A549 (cell line): ENCODE measurements at regions not wholly inside any gene's neighbourhood (a gene's known extent, or its start where the extent isn't known, plus 50 kb on each side); places are given as distances from the start of the nearest gene placed in this dataset.

ENCODE experiments used
- ATAC-seq, 2 experiments: fragments of 200-7000 bp in 1 of 2; fragments of >200 bp in 1 of 2; cut with Nextera tagmentation in 1 of 2; cut with Tn5 transposase in 1 of 2; 3 replicates each; pipeline versions ENCODE4 v1.8.0 to v1.9.1; 2018 to 2020; ENCODE audit warnings: mild to moderate bottlenecking in 1 of 2, moderate library complexity in 1 of 2
- CTCF ChIA-PET: fragments of 300-600 bp; sonication (Branson Sonifier 250); formaldehyde crosslinking; extraction: SDS; loops from one replicate; lab custom pipeline; 2021; ENCODE audit warnings: antibody characterized with exemption, inconsistent platforms; lab: Yijun Ruan, JAX
- POLR2A ChIA-PET: fragments of 350-600 bp; formaldehyde crosslinking; extraction: SDS; loops from one replicate; lab custom pipeline; 2021; ENCODE audit warnings: antibody characterized with exemption, inconsistent platforms; lab: Yijun Ruan, JAX
- DNase-seq, 2 experiments: peaks; one replicate each; pipeline versions ENCODE4 v3.0.0 to v3.0.0-alpha.2; 2011 to 2016; ENCODE audit warnings: low read depth in 1 of 2, low spot score in 1 of 2
- FAIRE-seq: peaks from 2 replicates; lab custom pipeline; 2011; peaks lifted over from hg19 to GRCh38; lab: Jason Lieb, UNC
- H3K27ac ChIP-seq, 2 experiments: fragments of >200 bp; sonication (Bioruptor Twin); formaldehyde crosslinking; 3 replicates each; pipeline ENCODE4 v1.5.1; 2016 to 2017
- H3K4me1 ChIP-seq: fragments of >200 bp; sonication (Bioruptor Twin); formaldehyde crosslinking; 3 replicates; pipeline ENCODE4 v1.6.1; 2016
- H3K4me2 ChIP-seq: fragments of >200 bp; sonication (Bioruptor Twin); formaldehyde crosslinking; 3 replicates; pipeline ENCODE4 v1.6.1; 2016
- H3K4me3 ChIP-seq: fragments of >200 bp; sonication (Bioruptor Twin); formaldehyde crosslinking; 3 replicates; pipeline ENCODE4 v1.5.1; 2016
- H3K9me3 ChIP-seq: fragments of >200 bp; sonication (Bioruptor Twin); formaldehyde crosslinking; 3 replicates; pipeline ENCODE4 v1.6.1; 2016
- CBX2 ChIP-seq: fragments of 200-600 bp; sonication (generic); IDR thresholded peaks from 2 replicates; pipeline ENCODE4 v1.6.1; 2016; ENCODE audit warnings: low read depth, mild to moderate bottlenecking, borderline replicate concordance
- CBX8 ChIP-seq: fragments of 200-600 bp; sonication (generic); IDR thresholded peaks from 2 replicates; pipeline ENCODE4 v1.6.1; 2016
- CEBPB ChIP-seq, 2 experiments: fragments of >200 bp in 1 of 2; sonication (Bioruptor Twin) in 1 of 2; formaldehyde crosslinking in 1 of 2; IDR thresholded peaks; 2 replicates each; pipeline ENCODE4 v1.6.1; 2012 to 2016
- EHMT2 ChIP-seq: fragments of 200-600 bp; sonication (generic); IDR thresholded peaks from 2 replicates; pipeline ENCODE4 v1.6.1; 2016; ENCODE audit warnings: antibody characterized with exemption, low read depth, mild to moderate bottlenecking, moderate library complexity
- ESRRA ChIP-seq: fragments of 150-350 bp; IDR thresholded peaks from 2 replicates; pipeline ENCODE4 v1.6.1; 2014; ENCODE audit warnings: mild to moderate bottlenecking, low read length, borderline replicate concordance
- FOSB ChIP-seq: fragments of 250-450 bp; sonication (Bioruptor Pico); IDR thresholded peaks from 2 replicates; pipeline ENCODE4 v1.5.0; 2020; ENCODE audit warnings: mild to moderate bottlenecking, moderate library complexity
- FOSL2 ChIP-seq, 2 experiments: fragments of 450-650 bp in 1 of 2; fragments of >200 bp in 1 of 2; sonication (Bioruptor Twin) in 1 of 2; formaldehyde crosslinking; IDR thresholded peaks; 2 replicates each; pipeline versions ENCODE4 v1.5.0 to v1.6.1; 2016 to 2020; ENCODE audit warnings: mild to moderate bottlenecking in 1 of 2, moderate library complexity in 1 of 2
- GATA3 ChIP-seq: IDR thresholded peaks from 2 replicates; pipeline ENCODE4 v1.6.1; 2012; ENCODE audit warnings: borderline replicate concordance
- HEYL ChIP-seq: fragments of 250-450 bp; sonication (Bioruptor Pico); IDR thresholded peaks from 2 replicates; pipeline ENCODE4 v1.8.0; 2021; ENCODE audit warnings: mild to moderate bottlenecking, moderate library complexity
- JUN ChIP-seq, 2 experiments: fragments of >200 bp; sonication (Bioruptor Twin); formaldehyde crosslinking; IDR thresholded peaks; 2 replicates in 1 of 2; 3 replicates in 1 of 2; pipeline ENCODE4 v1.6.1; 2016 to 2017
- NFE2L2 ChIP-seq: fragments of 150-350 bp; conservative IDR thresholded peaks from 2 replicates; pipeline ENCODE4 v1.6.1; 2014; ENCODE audit warnings: low read length
- NR3C1 ChIP-seq: fragments of >200 bp; sonication (Bioruptor Twin); formaldehyde crosslinking; IDR thresholded peaks from 3 replicates; pipeline ENCODE4 v1.6.1; 2017
- PHF8 ChIP-seq: fragments of 200-600 bp; sonication (generic); IDR thresholded peaks from 2 replicates; pipeline ENCODE4 v1.6.1; 2016; ENCODE audit warnings: low read depth, mild to moderate bottlenecking, antibody characterized with exemption, moderate library complexity, borderline replicate concordance
- POLR2A ChIP-seq: IDR thresholded peaks from 2 replicates; pipeline ENCODE4 v1.6.1; 2012; ENCODE audit warnings: mild to moderate bottlenecking, low read length
- POLR2AphosphoS2 ChIP-seq: conservative IDR thresholded peaks from 2 replicates; pipeline ENCODE4 v1.6.1; 2012; ENCODE audit warnings: low read length, improper control_type of control experiment, inconsistent platforms
- RAD21 ChIP-seq, 2 experiments: fragments of >200 bp in 1 of 2; sonication (Bioruptor Twin) in 1 of 2; formaldehyde crosslinking in 1 of 2; IDR thresholded peaks in 1 of 2; conservative IDR thresholded peaks in 1 of 2; 2 replicates in 1 of 2; 3 replicates in 1 of 2; pipeline ENCODE4 v1.6.1; 2012 to 2018; ENCODE audit warnings: inconsistent platforms in 1 of 2
- RARB ChIP-seq: fragments of 250-450 bp; sonication (Bioruptor Pico); IDR thresholded peaks from 2 replicates; pipeline ENCODE4 v1.8.0; 2021; ENCODE audit warnings: mild to moderate bottlenecking, moderate library complexity
- RCOR1 ChIP-seq: fragments of 150-350 bp; IDR thresholded peaks from 2 replicates; pipeline ENCODE4 v1.6.1; 2014; ENCODE audit warnings: antibody characterized with exemption, low read length, low read depth
- RFX5 ChIP-seq: fragments of 450-650 bp; IDR thresholded peaks from 2 replicates; pipeline ENCODE4 v1.7.1; 2014; ENCODE audit warnings: antibody characterized with exemption, mild to moderate bottlenecking, moderate library complexity
- SMC3 ChIP-seq: fragments of >200 bp; sonication (Bioruptor Twin); formaldehyde crosslinking; IDR thresholded peaks from 3 replicates; pipeline ENCODE4 v1.6.1; 2018; ENCODE audit warnings: inconsistent platforms
- ZFP36 ChIP-seq: fragments of 450-650 bp; IDR thresholded peaks from 2 replicates; pipeline ENCODE4 v1.6.1; 2014; ENCODE audit warnings: borderline replicate concordance; ENCODE audit not compliant: partially characterized antibody
- ZNF302 ChIP-seq: fragments of 250-450 bp; sonication (Bioruptor Pico); IDR thresholded peaks from 2 replicates; pipeline ENCODE4 v1.9.0; 2021; ENCODE audit warnings: inconsistent platforms, mild to moderate bottlenecking, moderate library complexity
- WGBS: methylation state at CpG from one replicate; pipeline ENCODE4 v1.1.6; 2017; ENCODE audit errors: missing lambda C conversion rate; 5-methylcytosine and 5-hydroxymethylcytosine counted together
- TF ChIP-seq, protein P1 (sequence below): fragments of 200-600 bp; sonication (generic); IDR thresholded peaks from 2 replicates; pipeline ENCODE4 v1.6.1; 2016; ENCODE audit warnings: antibody characterized with exemption, mild to moderate bottlenecking, moderate library complexity
- TF ChIP-seq, protein P2 (sequence below): fragments of >200 bp; sonication (Bioruptor Twin); formaldehyde crosslinking; IDR thresholded peaks from 2 replicates; pipeline ENCODE4 v1.6.1; 2016
- TF ChIP-seq, protein P3 (sequence below): fragments of 250-450 bp; sonication (Bioruptor Pico); IDR thresholded peaks from 2 replicates; pipeline ENCODE4 v1.5.0; 2020; ENCODE audit warnings: low read depth, mild to moderate bottlenecking, moderate library complexity
- TF ChIP-seq, protein P4 (sequence below): fragments of >200 bp; sonication (Bioruptor Twin); formaldehyde crosslinking; IDR thresholded peaks from 3 replicates; pipeline ENCODE4 v1.5.1; 2016

DNA sequence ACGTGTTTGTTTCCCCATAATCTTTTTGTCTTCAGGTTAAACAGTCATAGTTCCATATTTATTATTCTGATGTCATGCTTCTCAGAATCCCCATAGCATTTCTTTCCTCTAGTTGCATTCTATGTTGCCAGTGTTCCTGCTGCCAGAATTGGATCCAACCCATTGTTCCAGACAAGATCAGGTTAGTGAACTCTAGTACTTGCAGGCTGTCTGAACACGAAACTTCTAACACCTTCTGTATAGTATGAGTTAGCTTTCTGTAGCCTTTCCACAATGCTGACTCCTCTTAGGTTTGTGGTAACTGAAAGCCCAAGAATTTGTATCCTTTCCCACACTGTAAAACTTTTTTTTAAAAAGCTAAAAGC, 88.0 kb upstream of the ROPN1 start:
- Histone ChIP-seq H3K4me3 (no peak overlapping the region), H3K9me3 (no peaks in the 10 kb centered on the region), H3K4me2 (no peak overlapping the region), H3K27ac (no peak overlapping the region), H3K4me1 (no peaks in the 10 kb centered on the region)
- ChIA-PET CTCF (interaction anchor here (0.7 to 3.3 kb wide), 25 partner anchors 9 to 444 kb away, joined by 3 to 23 read pairs (median 4); partner anchors contain the start of gene KALRN), POLR2A (no interaction called here)
- ATAC-seq (no peak), DNase-seq (no peak), FAIRE-seq (peak; percentile 13)
- no peak for TF ChIP-seq RCOR1
- TF ChIP-seq RAD21 (conservative IDR thresholded peaks at IDR 0.05 in 1 of 2, IDR thresholded peaks at IDR 0.05 in 1 of 2): no peak
- TF ChIP-seq CBX2: no peak
- TF ChIP-seq CBX8: no peak
- TF ChIP-seq NR3C1: no peak
- no peak for TF ChIP-seq RARB (CRISPR knock-in tag)
- no peak for TF ChIP-seq ZFP36
- TF ChIP-seq, protein P1, sequence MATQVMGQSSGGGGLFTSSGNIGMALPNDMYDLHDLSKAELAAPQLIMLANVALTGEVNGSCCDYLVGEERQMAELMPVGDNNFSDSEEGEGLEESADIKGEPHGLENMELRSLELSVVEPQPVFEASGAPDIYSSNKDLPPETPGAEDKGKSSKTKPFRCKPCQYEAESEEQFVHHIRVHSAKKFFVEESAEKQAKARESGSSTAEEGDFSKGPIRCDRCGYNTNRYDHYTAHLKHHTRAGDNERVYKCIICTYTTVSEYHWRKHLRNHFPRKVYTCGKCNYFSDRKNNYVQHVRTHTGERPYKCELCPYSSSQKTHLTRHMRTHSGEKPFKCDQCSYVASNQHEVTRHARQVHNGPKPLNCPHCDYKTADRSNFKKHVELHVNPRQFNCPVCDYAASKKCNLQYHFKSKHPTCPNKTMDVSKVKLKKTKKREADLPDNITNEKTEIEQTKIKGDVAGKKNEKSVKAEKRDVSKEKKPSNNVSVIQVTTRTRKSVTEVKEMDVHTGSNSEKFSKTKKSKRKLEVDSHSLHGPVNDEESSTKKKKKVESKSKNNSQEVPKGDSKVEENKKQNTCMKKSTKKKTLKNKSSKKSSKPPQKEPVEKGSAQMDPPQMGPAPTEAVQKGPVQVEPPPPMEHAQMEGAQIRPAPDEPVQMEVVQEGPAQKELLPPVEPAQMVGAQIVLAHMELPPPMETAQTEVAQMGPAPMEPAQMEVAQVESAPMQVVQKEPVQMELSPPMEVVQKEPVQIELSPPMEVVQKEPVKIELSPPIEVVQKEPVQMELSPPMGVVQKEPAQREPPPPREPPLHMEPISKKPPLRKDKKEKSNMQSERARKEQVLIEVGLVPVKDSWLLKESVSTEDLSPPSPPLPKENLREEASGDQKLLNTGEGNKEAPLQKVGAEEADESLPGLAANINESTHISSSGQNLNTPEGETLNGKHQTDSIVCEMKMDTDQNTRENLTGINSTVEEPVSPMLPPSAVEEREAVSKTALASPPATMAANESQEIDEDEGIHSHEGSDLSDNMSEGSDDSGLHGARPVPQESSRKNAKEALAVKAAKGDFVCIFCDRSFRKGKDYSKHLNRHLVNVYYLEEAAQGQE: no peak
- TF ChIP-seq GATA3: no peak
- no peak for TF ChIP-seq PHF8
- no peak for TF ChIP-seq SMC3
- no peak for TF ChIP-seq CEBPB (IDR thresholded peaks at IDR 0.05)
- no peak for TF ChIP-seq FOSB (CRISPR knock-in tag)
- TF ChIP-seq, protein P2, sequence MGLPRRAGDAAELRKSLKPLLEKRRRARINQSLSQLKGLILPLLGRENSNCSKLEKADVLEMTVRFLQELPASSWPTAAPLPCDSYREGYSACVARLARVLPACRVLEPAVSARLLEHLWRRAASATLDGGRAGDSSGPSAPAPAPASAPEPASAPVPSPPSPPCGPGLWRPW: no peak
- no peak for TF ChIP-seq ZNF302
- no peak for TF ChIP-seq EHMT2
- 34% methylated on average over 2 of the region's 2 CpGs for WGBS

DNA sequence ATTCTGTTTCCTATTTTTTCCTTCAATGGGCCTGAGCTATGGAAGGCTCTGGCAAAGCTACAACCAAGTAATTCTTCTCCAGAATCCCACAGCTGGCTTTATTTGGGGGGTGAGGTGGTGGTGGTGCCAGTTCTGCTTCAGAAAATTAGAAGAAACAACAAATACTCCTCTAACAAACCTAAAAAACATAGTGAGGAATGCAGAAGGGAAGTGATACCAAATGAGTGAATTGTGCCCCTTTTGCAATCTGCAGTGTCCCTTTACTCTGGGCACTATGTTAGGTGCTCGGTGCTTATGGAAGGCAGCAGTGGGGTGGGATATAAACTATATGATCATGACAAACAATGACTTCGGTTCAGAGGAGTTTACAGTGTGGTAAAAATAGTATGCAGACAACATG, 90.4 kb upstream of the ROPN1 start:
- no peak for FAIRE-seq
- TF ChIP-seq ESRRA (no peak), NFE2L2 (no peak), POLR2AphosphoS2 (no peak), RCOR1 (no peak), HEYL (CRISPR knock-in tag) (no peak), FOSL2 (IDR thresholded peaks at IDR 0.05) (no peak), FOSL2 (CRISPR knock-in tag; IDR thresholded peaks at IDR 0.05) (no peak), RFX5 (no peak), POLR2A (no peak), JUN (IDR thresholded peaks at IDR 0.05) (no peak)
- TF ChIP-seq, protein P2: no peak
- TF ChIP-seq, protein P3, sequence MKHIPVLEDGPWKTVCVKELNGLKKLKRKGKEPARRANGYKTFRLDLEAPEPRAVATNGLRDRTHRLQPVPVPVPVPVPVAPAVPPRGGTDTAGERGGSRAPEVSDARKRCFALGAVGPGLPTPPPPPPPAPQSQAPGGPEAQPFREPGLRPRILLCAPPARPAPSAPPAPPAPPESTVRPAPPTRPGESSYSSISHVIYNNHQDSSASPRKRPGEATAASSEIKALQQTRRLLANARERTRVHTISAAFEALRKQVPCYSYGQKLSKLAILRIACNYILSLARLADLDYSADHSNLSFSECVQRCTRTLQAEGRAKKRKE (CRISPR knock-in tag): no peak
- TF ChIP-seq, protein P4, sequence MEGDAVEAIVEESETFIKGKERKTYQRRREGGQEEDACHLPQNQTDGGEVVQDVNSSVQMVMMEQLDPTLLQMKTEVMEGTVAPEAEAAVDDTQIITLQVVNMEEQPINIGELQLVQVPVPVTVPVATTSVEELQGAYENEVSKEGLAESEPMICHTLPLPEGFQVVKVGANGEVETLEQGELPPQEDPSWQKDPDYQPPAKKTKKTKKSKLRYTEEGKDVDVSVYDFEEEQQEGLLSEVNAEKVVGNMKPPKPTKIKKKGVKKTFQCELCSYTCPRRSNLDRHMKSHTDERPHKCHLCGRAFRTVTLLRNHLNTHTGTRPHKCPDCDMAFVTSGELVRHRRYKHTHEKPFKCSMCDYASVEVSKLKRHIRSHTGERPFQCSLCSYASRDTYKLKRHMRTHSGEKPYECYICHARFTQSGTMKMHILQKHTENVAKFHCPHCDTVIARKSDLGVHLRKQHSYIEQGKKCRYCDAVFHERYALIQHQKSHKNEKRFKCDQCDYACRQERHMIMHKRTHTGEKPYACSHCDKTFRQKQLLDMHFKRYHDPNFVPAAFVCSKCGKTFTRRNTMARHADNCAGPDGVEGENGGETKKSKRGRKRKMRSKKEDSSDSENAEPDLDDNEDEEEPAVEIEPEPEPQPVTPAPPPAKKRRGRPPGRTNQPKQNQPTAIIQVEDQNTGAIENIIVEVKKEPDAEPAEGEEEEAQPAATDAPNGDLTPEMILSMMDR: no peak
- no peak overlapping the region for H3K4me3 ChIP-seq
- no peak overlapping the region for H3K4me2 ChIP-seq
- H3K9me3 ChIP-seq: no peaks in the 10 kb centered on the region
- ChIA-PET POLR2A (interaction anchor here (1.0 kb wide), 1 partner anchor 119 kb away, joined by 3 read pairs; no protein-coding TSS in a partner anchor), CTCF (interaction anchor here (1.0 to 4.9 kb wide), 3 partner anchors 49 to 430 kb away, joined by 3 to 18 read pairs (median 4); partner anchors contain the start of gene KALRN)
- H3K27ac ChIP-seq: no peak overlapping the region
- H3K4me1 ChIP-seq: no peaks in the 10 kb centered on the region
- no peak for DNase-seq
- 8% methylated on average over 2 of the region's 2 CpGs for WGBS
- ATAC-seq: no peak
